ENCODE measurements at regions not wholly inside any gene's neighbourhood (a gene's known extent, or its start where the extent isn't known, plus 50 kb on each side); places are given as distances from the start of the nearest gene placed in this dataset.

DNA sequence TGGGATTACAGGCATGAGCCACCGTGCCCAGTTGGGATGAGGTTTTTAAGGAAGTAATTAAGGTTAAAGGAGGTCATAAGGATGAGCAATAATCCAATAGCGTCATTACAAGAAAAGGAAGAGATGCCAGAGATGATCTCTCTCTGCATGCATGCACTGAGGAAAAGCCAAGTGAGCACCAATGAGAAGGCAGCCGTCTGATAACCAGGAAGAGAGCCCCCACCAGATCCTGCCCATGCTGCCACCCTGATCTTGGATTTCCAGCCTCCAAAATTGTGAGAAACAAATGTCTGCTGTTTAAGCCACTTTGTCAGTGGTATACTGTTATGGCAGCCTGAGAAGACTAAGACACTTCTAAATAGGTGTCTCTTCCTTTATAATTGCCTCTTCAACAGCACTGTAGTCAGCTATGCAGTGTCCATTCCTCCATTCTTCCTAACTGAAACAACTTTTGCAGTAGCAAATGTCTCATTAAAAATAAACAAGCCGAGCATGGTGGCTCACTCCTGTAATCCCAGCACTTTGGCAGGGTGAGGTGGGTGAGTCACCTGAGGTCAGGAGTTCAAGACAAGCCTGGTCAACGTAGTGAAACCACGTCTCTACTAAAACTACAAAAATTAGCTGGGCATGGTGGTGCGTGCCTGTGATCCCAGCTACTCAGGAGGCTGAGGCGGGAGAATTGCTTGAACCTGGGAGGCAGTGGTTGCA is 216.2 kb upstream of the RUNX1 start:
- in situ Hi-C loops (cut with MboI; ENCODE audit: low sequenced_read_pairs) = no loop called here

DNA sequence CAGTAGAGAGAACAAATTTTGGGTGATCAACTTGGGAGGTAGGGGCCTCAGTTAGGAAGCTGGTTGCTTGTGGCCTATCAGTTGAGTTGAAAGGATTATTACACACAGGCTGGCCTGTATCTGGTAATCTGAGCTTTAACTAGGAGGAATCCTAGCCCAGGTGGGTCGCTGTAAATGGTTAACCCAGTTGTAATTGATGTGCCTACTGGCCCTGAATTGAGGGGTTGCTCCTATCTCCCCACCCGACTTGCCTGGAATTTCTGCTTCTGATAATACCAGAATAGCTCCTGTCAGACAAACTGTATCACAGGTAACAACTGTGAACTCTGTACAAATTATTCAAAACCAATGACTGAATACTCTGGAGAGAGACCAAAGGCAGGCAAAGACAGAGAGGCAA is 210.4 kb upstream of the RUNX1 start:
- in situ Hi-C loops (cut with MboI; ENCODE audit: low sequenced_read_pairs) = no loop called here

DNA sequence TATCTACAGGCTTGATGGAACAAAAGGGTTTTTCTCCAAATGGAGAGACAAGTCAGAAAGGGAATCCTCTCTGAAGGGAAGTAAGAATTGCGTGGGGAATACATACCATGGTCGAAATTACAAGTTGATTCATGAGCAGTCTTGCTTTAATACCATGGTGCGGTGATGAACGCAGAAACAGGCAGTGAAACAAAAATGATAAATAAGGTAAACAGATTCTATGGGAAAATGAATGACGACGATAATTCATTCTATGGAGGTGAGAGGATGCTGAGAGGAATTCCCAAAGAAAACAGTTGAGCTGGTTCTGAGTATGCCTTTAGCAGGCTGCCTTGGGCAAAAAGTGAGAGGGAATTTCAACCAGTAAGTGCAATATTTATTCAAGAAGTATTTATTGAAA is 209.4 kb upstream of the RUNX1 start:
- in situ Hi-C loops (cut with MboI; ENCODE audit: low sequenced_read_pairs) = no loop called here

DNA sequence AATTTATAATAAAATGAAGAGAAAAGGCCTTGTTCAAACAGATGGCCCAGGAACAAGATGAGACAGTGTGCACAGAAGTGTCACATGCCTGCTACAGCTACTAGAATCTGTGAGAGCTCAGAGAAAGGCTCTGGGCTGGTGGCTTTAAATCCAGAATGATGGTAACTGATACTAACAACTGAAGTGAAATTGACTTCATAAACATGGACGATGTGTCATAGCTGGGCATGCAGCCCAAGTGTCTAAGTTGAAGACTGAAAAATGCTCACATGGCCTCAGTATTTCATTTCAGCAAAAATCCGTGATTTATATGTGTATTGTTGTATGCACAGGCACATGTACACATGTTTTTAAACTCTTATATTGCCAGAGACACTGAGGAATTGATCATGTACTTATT is 208.3 kb upstream of the RUNX1 start:
- in situ Hi-C loops (cut with MboI; ENCODE audit: low sequenced_read_pairs) = no loop called here

DNA sequence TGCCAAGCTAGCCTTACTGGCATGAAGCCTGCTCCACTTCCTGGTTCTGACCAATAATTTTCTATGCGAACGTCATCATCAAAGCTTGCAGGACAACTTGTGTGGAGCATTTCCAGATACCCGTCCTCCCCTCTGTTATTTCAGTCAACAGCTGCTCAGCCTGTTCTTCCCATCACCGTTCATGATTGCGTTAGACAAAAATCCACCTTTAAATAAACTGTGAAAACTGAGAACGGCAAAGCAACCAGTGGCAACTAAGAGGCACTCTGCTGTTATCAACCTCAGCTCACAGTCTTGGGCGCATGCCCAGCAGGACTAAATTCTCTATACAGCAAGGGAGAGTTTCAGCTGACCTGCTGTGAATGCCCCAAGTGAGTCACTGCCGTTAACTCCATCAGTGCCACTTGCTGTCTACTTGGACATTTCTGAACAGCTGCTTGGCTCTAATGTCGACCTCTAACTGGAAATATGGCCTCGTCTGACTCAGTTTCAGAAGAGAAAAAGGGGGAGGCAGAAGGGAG is 207.4 kb upstream of the RUNX1 start:
- in situ Hi-C loops (cut with MboI; ENCODE audit: low sequenced_read_pairs) = no loop called here

DNA sequence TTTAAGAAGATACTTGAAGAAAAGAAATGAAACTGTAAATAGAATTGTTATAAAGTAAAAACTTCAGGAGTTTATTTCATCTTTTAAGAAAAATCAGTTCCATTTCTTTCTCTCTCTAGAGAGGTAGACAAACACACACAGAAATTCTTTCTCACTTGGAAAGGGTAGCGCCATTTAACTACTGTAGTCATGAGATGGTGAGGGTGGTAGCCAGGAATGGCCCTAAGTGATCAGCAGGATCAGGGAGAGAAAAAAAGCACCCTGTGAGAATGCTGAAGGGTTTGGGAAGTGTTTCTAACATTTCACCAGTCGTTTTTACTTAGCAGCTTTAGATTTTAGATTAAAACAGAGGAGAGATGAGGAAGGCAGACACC is 205.7 kb upstream of the RUNX1 start:
- in situ Hi-C loops (cut with MboI; ENCODE audit: low sequenced_read_pairs) = no loop called here

DNA sequence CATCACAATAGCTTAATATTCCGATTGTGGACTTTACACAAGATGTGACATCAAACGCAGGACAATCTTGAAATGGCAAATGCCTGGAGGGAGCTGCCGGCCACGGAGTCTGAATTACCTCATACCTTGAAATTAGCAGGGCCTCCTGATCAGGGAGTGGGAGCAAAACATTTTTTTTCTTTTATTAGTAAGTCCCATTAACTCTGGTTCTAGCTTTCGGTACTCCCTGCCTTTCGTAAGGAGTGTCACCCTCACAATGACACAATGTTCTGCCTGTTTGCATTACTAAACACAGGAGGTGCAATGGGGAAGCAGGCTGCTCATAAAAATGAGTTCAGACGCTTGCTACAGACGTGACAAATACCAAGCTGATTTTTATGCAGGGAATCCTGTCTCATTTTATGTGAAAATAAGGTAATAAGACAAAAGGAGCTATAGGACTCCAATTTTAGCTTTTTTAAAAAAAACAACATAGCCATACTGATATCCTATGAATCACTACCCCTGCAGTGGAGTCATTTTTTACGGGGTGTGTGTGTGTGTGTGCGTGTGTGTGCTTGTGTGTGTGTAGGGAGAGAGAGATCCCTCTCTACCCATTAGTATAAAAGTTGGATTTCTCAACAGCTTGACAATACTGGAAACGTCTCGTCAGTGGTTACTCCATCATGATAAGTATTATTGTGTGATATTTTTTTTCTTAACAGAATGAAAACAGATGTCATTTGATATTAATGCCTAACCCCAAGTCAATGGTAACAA is 205.1 kb upstream of the RUNX1 start:
- in situ Hi-C loops (cut with MboI; ENCODE audit: low sequenced_read_pairs) = no loop called here

DNA sequence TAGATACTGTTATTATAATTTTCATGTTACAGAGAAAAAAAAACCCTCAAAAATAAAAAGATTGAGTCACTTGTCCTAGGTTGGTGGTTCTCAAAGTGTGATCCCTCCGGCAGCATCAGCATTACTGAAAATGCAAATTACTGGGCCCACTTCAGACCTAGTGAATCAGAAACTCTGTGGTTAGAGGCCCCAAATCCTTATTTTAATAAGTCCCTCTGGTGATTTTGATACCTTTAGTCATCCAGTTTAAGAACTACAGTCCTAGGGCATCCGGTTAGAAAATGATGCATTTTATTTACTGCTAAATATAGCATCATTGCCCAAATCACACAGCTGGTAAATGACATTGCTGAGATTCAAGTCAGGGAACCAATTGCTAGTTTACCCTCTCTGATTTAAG is 203.7 kb upstream of the RUNX1 start:
- in situ Hi-C loops (cut with MboI; ENCODE audit: low sequenced_read_pairs) = no loop called here

DNA sequence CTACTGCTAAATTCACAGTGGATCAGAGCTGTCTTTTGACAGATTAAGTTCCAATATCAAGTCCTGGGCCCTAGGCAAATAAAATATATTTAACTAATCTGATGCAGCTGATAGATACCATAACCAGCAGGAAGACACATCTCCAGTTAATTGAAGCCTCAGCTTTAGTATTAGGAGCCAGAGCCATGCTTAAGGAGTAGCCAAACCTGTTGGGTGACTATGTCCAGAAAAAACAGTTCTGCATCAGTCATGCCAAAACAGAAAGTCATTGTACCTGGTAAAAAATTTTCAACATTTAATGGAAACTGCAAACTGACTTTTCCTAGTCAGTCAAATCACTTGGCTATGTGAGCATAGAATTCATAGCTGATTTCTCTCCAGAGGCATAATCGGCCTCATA is 200.5 kb upstream of the RUNX1 start:
- in situ Hi-C loops (cut with MboI; ENCODE audit: low sequenced_read_pairs) = no loop called here

DNA sequence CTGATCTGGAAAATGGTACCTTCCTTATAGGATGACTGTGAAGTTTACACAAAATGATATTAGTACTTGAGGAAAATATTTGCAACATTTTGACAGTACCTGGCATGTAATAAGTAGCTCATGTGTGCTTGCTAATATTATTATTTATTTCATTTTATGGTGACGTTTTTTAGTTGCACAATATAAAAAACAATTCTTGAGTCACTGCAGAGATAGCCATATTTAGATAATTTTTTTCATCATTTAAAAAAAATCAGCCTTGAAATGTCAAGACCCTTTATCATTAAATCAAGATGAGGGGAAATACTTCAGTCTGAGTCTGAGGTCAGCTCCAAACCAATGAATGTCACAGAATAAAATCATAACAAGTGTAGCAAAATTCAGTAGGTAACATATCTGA is 196.8 kb upstream of the RUNX1 start:
- in situ Hi-C loops (cut with MboI; ENCODE audit: low sequenced_read_pairs) = no loop called here

DNA sequence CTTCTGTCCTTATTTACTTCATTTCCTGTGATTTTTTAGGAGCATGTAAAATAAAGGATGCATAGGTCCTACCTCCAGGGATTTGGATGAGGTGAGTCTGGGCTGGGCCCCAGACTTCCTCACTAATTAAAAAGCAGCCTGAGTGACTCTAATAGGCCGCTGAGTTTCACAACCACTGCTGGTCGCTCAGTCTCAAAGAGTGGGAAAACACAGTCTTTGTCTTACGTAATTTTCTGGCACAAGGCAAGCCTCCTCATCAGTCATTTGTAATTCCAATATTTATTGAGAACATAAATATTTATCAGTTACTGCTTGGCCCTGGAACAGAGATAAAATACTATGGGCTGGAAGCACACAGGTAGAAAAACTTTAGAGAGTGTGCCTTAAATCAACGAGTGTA is 195.4 kb upstream of the RUNX1 start:
- in situ Hi-C loops (cut with MboI; ENCODE audit: low sequenced_read_pairs) = no loop called here

DNA sequence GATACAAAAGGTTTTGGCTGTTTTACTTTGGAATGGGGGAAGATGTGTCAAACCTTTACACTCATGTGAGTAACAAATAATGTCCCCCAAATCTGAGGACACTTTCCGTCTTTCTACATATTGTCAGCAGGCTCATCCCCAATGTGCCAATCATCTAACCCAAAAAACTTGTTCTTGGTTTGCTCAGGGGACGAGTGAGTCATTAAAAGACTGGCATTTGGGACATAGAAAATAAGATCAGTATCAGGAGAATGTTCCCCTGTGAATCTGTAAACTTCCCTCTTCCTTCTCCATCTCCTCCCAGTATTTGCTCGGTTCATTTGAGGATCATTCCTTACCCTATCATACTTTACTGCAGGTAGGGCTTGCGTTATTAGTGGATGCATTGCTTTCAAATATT is 194.1 kb upstream of the RUNX1 start:
- in situ Hi-C loops (cut with MboI; ENCODE audit: low sequenced_read_pairs) = no loop called here

DNA sequence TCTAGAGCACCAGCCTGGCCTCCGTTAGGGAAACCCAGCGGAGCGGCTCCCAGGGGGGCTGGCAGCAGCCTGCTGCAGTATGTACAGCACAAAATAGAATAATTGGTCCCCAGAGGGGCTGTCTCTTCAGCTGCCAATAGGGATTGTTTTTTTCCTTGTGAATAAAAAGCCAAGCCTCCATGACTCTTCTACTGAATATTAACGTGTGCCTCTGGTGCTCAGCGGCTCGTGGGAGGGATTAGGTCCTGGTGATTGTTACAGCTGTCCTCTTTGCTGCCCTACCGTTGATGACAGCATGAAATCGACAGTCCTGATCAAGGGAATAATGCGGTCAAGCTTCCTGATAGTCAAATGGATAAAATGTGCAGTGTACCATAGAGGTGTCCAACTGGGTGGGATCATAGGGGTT is 190.7 kb upstream of the RUNX1 start:
- in situ Hi-C loops (cut with MboI; ENCODE audit: low sequenced_read_pairs) = no loop called here

DNA sequence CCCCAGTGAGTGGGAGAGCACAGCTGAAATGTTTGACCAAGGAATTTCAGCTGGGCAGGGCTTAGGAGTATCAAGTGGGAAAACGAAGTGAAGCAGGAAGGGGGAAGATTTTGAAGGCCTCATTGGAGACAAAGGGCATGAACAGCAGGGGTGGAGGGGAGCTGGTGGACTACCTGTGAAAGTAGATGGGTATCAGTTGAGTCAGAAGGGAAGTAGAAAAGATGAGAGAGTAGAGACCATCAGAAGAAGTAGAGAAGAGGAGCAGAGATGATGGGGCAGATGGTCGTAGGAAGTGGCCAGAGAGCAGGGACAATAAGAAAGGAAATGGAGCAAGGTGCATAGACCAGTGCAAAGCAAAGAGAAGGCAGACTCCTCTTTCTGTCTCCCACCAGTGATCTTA is 189.0 kb upstream of the RUNX1 start:
- in situ Hi-C loops (cut with MboI; ENCODE audit: low sequenced_read_pairs) = no loop called here

DNA sequence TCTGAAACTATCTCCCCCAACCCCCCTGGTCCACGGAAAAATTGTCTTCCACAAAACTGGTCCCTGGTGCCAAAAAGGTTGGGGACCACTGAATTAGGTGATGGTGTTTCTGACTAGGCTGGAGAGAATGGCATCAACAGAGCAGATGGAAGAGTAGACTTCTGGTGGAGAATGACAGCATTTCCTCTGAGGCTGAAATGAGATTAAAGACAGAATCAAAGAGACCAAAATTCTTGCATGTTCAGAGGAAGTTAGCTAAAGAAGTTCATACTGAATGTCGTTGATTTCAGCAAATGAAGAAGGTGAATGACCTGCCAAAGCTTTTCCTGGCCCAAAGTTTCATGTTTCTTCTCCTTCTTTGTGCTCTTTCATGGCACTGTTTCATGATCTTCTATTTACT is 188.2 kb upstream of the RUNX1 start:
- in situ Hi-C loops (cut with MboI; ENCODE audit: low sequenced_read_pairs) = no loop called here

DNA sequence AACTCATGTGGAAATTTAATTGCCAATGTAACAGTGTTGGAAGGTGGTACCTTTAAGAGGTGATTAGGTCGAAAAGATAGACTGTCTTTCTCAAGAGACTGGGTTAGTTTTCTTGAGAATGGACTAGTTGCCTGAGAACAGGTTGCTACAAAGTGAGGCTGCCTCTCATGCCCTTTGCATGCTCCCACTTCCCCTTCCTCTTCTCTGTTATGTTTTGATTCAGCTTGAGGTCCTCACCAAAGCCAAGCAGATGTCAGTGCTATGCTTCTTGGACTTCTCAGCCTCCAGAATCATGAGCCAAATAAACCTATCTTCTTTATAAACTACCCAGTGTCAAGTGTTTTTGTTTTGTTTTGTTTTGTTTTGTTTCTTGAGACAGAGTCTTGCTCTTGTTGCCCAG is 187.0 kb upstream of the RUNX1 start:
- in situ Hi-C loops (cut with MboI; ENCODE audit: low sequenced_read_pairs) = no loop called here

DNA sequence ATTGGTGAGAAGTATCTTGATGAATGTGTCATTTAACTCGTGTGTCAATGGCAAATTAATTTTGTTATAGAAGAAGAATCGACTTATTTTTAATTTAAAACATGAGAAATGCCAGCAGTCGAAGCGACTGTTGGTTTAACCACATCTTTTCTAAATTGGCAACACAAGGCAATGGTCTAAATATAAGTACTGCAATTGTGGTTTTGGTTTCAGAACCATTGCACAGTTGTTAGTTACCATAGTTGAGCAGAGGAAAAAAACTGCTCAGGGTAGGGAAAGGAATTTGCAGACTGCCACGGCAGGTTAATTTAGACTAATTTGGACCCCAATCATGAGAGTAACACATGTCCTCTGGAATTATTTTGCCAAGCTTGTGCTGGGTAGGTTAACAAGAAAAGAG is 185.6 kb upstream of the RUNX1 start:
- in situ Hi-C loops (cut with MboI; ENCODE audit: low sequenced_read_pairs) = no loop called here

DNA sequence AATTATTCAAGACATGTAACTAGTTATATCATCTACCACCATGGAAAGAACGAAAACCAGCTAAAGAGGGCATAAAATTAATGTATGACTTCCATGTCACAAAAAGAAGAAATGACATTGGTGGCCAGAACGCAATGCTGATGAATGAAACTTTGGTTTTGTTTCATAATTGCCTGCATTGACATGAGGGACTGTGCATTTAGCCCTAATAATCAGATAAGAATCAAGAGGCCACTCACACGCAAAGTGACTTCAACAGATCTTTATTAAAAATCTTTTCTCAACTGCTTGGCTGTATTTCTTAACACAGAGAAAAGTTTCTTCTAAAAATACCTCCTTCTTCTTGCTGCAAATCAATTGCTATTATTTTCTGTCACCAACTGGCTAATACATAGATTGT is 184.7 kb upstream of the RUNX1 start:
- in situ Hi-C loops (cut with MboI; ENCODE audit: low sequenced_read_pairs) = no loop called here

DNA sequence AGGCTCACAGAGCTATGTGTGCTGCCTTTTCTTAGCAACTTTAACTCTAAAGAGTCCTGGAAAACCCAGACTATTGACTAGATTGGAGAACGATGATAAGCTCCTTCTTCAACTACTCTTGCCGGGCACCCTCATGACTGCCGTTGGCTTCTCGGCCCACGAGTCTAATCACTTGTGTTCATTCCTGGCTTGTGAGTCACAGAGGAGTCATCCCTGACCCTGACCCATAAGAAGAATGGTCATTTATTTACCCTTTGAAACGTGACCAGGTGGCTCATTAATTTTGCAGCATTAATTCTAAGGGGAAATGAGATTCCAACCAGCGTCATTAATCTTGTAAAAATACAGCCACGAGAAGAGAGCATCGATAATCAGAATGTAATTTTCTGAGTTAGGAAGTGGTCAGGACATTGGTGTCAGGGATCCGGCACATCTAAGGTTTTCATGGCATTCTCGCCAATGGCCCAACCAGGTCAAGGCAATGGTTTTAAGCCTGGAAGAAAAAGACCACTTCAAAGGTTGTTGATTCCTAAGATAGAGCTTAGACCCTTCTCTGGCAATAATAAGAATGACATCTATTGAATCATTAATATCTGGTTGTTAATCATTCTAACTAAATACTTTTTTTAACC is 183.6 kb upstream of the RUNX1 start:
- in situ Hi-C loops (cut with MboI; ENCODE audit: low sequenced_read_pairs) = no loop called here

DNA sequence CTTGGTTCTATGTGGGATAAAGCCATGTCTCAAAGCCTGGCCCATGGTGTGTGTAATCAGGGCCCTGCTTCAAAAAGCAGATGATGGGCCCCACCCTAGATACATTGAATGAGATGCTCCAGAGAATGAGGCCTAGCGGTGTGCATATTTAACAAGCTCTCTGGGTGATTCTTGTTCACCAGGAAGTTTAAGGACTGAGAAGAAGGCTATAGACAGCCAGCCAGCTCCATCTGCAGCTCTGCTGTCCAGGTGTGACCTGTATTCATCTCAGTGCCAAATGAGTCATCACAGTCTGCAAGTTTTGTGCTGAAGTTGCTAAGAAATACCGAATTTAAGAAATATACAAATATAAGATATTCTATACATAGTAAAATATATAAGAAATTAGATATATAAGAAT is 182.0 kb upstream of the RUNX1 start:
- in situ Hi-C loops (cut with MboI; ENCODE audit: low sequenced_read_pairs) = no loop called here

DNA sequence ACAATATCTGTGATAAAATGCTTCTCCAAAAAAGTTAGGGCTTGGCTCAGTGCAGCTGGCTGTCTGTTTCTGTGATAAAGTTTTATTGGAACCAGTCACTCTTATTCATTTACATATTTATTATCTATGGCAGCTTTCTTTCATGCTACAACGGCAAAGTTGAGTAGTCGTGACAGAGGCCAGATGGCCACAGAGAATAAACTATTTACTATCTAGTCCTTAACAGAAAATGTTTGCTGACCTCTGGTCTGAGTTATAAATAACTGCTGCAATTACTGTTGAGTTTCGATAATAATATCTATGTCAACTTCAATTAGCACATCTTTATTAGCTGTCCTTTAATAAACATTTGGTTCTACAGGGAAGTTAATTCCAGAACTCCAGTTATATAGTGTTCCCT is 180.2 kb upstream of the RUNX1 start:
- in situ Hi-C loops (cut with MboI; ENCODE audit: low sequenced_read_pairs) = no loop called here

DNA sequence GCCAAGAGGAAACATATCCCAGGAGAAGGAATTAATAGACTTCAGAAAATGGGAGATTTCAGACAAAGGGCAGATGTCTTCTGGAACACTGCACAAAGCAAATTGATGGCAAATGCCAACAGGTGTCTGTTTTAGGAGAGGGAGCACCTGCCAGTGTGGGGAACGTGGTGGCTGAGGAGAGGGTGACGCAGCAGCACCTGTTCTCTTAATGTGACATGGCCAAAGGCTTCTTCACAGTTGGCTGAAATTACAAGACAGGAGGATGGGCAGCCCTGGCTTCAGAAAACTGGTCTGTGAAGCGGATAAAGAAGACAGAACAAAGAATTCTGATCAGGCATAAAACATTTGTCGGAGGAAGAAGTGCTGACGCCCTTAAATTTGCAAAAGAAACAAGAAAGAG is 178.7 kb upstream of the RUNX1 start:
- in situ Hi-C loops (cut with MboI; ENCODE audit: low sequenced_read_pairs) = no loop called here
